HG03025 (cell line): ENCODE measurements at regions not wholly inside any gene's neighbourhood (a gene's known extent, or its start where the extent isn't known, plus 50 kb on each side); places are given as distances from the start of the nearest gene placed in this dataset.
"Not testable (repeated sequence)": the region's sequence is repeated elsewhere in the genome, so short reads cannot be mapped to it uniquely, and the experiment has no call there.

ENCODE experiments used
- ATAC-seq: cut with Tn5 transposase; IDR thresholded peaks from one replicate; pipeline ENCODE4 v1.9.1; 2021; ENCODE audit warnings: mild to moderate bottlenecking, moderate library complexity; ENCODE audit not compliant: unreplicated experiment, low FRiP score

GRCh38 chr9:16299368-16299767 is 571.1 kb downstream of the BNC2 start:
- not testable (repeated sequence) for ATAC-seq

DNA sequence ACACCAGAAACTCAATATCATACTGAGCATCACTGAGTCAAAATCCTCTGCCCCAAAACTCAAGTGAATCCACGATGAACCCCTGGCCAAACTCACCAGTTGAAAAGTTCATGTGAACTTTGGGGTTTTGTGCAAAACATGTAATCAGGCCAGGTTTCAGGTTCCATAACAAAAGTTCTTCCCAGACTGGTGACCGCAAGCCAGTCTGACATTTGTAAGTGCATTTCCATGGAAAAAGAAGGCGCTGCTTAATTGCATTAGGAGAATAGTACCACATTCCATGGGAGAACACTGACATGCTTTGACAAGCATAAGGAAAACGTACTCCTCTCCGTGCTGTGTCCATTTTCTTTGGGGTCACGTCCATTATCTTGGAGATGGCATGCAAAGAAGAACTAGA is 567.0 kb downstream of the BNC2 start:
- ATAC-seq = no peak

- no peak for ATAC-seq
Observed at GRCh38 chr9:16304301-16304700, 566.2 kb downstream of the BNC2 start.

DNA sequence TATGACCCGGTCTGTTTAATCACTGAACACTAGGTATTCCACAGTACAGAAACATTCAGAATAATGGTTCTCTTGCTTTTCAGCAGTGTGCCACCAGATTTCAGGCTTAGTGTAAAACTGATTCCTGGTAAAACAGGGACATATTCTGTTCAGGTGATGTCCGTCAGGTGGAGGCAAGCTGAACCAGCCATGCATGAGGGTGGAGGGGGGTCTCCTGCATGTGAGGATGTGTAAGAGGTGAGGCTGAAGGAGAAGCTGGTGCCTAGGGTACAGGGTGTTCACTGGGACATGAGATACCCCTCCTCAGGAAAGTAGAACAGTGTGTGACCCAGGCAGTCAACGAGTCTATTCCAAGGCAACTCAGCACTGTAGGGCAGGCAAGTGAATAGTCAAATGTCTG is 563.9 kb downstream of the BNC2 start:
- ATAC-seq = no peak

DNA sequence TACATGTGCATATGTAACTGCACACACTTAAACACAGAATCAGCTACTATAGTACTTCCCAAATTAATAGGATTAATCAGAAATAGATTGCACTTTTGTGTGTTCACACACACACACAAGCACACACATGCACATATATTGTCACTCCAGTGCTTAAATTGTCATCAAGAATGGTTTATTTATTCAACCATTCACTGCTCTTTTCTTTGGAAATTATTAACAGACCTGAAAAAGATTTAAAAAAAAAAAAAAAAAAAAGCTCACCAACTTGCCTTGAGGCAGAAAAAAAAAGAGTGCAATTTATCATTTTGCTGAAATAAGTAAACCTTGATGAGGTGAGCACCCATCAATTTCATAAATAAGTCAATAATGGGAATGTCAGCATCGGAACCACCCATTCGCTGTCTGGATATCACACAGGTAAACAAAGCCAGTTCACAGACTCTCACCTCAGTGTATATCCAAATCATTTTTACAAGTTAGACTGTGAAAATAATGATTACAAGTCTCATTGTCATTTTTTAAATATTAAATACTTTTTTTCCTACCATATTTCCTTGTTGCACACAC is 562.8 kb downstream of the BNC2 start:
- no peak for ATAC-seq

GRCh38 chr9:16308645-16309044 is 561.8 kb downstream of the BNC2 start:
- no peak for ATAC-seq

GRCh38 chr9:16309082-16309468 is 561.4 kb downstream of the BNC2 start:
- no peak for ATAC-seq

DNA sequence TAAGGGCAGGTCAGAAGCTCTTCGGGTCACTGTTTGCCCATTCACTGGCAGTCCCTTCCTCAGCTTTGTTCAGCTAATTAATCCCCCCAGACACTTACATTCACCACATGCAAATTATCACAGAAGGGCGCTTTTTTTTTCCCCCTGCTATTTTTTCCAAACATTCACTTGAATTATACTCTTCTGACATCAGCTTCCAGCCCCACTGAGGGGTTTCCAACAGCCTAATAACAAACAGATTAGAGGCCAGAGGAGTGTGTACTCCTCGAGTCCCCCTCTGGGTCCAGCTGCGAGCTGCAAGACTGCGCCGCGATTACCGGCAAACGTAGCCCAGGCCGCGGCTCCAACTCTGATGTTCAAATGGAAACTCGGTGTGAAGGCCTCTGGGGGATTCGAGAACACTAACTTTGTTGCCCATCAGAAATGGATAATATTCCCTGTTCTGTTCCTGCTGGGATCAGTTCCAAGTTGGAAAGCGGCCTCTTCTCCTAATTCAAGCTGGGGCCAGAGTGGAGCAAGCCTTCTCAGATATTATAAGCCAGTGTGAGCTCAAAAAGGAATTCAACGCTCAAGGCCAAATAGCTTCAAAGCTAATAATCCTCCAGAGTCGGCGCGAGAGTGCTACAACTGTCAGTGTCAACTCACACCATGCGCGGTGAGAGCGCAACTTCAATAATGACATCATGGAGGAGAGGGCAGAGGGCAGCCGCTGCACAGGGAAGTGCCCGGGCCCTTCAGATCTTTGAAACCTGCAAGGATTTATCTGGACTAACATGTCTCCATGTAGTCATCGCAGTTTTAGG is 560.8 kb downstream of the BNC2 start:
- ATAC-seq = no peak

- no peak for ATAC-seq
Observed at GRCh38 chr9:16310278-16311110, 560.0 kb downstream of the BNC2 start.

- ATAC-seq = no peak
Observed at GRCh38 chr9:16312116-16312515, 558.4 kb downstream of the BNC2 start.

GRCh38 chr9:16312962-16313546 is 557.4 kb downstream of the BNC2 start:
- no peak for ATAC-seq

GRCh38 chr9:16314476-16314875 is 556.0 kb downstream of the BNC2 start:
- ATAC-seq = no peak

- ATAC-seq = no peak
Observed at GRCh38 chr9:16315720-16316119, 554.8 kb downstream of the BNC2 start.

- ATAC-seq = no peak
Observed at GRCh38 chr9:16316456-16316855, 554.0 kb downstream of the BNC2 start.

DNA sequence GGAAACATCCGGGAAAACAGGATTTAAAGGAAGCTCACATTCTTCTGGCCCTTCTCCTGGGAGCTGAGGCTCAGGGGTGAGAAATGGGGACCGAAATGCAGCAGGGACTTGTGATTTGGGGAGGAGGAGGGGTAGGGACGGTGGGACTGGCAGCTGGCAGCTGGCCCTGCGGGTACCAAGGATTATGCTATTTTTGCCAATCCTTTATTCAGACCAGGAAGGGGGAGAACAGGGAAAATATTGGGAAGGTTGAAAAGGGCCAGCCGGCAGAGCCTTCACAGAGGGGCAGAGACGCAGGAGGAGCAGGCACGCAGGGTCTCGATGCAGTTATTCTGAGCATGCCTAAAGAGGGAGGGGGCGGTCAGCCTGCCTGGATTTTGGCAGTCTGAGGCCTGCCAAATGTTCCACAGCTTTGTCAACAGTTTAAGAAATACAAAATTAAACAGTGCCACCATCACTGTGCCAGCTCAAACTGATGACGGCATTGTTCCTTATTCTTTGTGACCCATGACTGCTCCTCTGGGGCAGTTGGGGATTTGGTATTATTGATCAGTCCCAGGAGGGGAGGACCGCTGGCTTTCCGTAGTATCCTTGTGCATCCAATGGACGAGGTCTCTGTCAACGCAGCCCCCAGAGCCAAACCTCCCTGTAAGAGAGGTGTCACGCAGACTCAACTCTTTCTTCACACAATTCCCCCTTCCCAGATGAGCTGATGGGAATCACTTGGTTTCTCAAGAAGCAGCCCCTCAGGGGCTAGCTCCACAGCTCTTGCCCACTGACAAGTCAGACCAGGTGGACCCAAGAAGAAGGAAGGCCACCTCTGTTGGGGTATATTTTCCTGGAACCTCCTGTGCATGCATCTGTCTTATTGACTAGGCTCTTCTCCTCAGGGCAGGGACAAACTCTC is 553.3 kb downstream of the BNC2 start:
- no peak for ATAC-seq

DNA sequence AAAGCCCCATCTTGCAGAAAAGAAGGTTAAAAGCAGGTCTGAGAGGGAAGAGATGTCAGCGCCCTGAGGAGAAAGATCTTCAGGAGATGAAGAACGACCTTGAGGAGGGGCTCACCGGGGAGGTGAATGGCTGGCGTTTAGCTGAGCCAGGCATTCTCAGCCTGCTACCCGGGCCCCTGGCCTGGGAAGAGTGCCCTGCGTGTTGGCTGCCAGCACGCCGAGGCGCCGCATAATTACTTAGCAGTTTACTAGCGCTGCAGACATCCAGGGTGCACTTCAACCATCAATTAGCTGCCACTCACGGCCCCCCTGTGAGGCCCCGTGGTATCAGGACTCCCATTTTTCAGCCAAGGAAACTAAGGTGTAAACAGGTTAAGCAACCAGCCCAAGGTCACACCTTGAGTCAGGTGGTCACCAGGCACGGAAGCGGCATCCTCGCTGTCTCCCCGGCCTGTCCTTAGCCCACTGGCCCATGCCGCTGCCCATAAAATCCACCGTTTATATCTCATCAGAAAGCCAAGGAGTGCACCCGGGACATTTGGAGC is 551.9 kb downstream of the BNC2 start:
- no peak for ATAC-seq

- no peak for ATAC-seq
Observed at GRCh38 chr9:16319646-16320045, 550.8 kb downstream of the BNC2 start.

DNA sequence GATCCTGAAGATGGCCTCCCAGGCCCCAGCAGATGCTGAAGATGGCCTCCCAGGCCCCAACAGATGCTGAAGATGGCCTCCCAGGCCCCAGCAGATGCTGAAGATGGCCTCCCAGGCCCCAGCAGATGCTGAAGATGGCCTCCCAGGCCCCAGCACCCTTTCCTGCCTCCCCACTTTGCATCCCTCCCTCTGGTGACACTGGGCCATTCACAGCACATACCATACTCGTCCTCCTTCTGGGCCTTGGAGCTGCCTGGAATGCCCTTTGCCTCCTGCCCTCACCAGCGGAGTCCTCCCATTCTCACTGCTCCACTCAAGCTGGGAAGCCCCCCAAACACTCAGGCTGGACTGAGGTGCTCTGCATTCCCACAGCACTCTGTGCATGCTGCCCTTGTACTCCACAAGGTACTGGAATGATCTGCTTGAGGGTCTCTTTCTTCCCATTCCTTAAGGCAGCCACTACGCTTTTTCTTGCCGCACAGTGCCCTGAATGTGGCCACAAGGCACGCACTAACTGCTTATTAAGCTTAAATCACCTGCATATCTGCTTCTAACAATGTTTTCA is 550.0 kb downstream of the BNC2 start:
- ATAC-seq = no peak

GRCh38 chr9:16321461-16322119 is 548.9 kb downstream of the BNC2 start:
- ATAC-seq = no peak
